Lung microvascular endothelial cell (primary cell): ENCODE measurements at regions not wholly inside any gene's neighbourhood (a gene's known extent, or its start where the extent isn't known, plus 50 kb on each side); places are given as distances from the start of the nearest gene placed in this dataset.

Source experiments
- DNase-seq, 2 donors: peaks; one replicate each; pipeline versions ENCODE4 v3.0.0 to v3.0.0-alpha.2; 2010; ENCODE audit warnings: low read depth in 2 of 2

DNA sequence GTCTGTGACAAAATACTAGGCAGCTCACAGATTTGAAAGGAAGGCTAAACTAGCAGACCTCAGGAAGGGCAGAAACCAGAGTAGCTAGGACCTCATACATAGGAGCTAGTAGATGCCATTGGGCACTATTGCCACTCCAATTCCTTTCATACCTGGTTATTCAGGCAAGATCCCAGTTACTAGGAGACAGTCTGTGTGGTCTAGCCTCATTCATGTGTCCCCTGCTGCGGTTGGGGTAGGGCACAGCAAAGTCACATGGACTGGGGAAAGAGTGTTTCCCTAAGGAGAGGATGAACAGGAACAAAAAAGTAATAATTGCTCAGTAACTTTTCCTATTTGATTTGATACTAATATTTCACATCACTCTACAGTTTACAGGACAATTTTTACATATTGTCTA is 204.6 kb upstream of the HEY2 start:
- no peak for DNase-seq

DNA sequence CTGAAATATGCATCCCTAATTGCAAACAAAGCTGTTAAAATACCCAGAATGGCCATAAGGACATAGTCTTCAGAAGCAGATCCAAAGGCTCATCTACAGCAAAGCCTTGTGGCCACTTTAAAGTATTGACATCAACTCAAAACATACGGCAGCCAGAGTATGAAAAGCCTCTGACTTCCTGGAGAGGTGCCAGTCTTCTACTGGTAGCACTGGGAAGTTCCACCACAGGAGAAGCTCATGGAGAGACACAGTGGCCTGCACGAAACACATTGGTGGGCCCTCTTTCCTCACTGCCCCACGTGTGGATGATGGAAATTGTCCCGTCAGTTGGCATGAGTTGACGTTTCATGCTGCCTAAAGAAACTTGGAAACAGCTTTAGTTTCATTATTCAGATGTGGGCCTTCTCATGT is 202.6 kb upstream of the HEY2 start:
- DNase-seq, result peak; percentile 16 to 26

DNA sequence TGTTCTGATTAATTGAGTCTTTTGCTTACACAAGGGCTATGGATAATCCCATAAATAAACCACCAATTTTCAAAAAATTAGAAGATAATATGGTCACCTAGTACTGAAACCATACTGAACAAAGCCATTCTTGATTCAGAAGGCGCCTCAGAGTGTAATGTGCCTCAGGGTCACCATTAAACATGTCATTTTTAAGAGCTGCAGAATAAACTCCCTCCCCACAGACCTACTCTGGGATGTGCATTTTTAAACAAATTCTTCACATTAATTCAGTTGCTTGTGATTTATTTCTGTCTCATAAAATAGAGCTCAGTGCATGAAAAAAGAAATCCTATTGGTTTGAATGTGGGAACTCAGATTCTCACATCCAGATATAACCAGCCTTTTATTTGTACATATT is 202.1 kb upstream of the HEY2 start:
- DNase-seq, result no peak

DNA sequence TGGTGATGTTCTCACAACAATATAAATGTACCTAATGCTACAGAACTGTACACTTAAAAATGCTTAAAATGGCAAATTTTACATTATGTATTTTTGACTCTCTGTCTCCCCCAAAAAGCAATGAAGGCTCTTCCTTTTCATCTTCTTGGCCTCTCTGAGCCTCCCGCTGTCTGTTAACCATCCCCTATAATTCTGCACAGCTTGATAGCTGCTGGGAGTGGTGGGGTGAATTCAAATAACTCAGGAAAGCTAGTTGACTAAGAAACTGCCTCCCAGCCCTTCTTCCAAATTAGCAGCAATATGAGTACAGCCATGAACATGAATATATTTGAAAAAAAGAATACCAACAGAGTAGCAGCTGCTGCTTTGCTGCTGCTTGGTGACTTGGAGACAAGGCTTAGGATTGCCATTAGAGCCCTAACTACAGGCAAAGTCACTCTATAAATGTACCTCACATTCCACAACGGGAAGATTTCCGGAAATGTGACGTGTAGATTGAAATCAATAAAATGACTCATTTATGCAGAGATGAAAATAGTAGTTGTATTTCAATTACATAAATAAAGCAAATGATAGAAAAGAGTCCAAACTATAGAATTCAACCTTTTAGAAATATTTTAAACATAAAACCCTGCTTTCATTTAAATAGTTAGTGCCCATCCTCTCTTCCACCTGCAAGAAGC is 200.1 kb upstream of the HEY2 start:
- peak; percentile 27 to 37 for DNase-seq

DNA sequence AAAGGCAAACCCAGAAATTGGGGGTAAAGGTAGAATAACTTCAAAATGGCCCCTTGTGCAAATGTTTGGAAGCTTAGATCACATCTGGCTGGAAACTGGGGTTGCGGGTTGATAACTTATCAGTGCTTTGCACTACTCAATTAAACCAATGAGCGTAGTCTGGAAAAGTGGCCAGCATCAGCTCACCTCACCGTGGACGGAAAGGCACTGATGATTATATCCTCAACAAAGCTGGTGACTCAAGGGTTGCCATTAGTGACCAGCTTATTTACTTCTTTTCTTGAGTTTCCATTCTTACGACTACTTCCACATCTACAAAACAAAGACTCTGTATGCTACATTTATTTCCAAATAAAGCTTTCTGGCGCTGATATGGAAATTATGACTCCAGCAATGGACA is 198.5 kb upstream of the HEY2 start:
- DNase-seq, result peak in 1 of 2 donors; percentile 36

DNA sequence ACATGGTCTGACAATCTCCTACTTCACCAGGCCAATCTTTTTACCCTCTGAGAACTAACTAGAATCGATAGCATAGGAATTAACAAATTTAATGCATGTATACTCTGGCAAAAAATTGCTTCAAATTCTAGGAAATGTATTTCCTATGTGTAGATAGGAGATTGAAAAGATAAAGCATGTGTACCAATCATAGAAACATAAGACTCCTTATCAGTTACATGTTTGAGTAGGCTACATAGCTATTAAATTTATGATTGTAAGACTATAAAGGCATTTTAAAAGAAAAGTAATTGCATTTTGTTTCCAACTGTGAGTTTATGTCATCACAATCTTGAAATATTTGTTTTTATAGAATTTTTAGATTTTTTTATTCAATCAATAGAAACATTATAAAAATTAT is 196.6 kb upstream of the HEY2 start:
- DNase-seq, result no peak

DNA sequence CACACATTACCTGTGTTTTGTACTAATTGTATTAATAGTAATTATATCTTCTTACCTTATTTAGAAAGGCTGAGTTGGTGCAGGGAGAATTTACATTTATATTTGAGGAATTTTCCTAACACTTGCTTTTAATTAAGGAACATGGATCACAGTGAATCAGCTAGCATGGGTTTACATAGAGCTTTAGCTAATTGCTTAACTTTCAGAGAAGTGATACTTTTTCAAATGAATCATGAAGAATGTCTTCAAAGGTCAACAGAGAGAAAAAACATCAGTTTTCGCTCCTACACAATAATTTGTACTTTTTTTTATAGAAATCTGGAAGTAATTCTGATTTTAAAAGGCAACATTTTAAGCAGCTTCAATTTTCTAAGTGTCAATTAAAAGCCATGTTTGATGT is 195.0 kb upstream of the HEY2 start:
- no peak for DNase-seq

DNA sequence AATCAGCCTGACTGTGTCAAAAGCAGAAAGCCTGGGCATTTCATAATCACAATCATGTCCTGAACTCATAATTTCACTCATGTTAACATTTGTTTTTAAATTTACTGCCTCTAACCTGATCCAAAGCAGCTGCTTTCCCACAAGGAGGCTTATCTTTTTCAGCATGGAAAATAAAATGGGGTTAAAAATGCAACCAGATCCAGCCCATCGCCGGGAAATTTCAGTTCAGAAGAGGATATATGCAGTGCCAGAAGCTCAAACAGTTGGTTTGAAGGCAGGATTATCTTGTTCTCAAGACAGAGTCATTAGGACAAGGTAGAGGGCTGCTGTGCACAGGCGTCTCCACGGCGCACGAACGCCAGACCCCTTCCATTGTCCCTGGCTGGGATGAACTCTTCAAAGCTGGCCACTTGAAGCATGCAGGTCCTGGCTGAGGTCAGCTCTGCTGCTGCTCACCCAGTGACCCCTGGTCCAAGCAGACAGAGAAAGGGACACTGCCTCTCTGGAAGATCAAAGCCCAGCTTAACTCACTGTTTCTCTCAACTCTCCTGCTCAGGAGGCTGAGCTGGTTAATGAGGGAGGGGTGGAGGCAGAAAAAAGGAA is 191.1 kb upstream of the HEY2 start:
- DNase-seq, result no peak

DNA sequence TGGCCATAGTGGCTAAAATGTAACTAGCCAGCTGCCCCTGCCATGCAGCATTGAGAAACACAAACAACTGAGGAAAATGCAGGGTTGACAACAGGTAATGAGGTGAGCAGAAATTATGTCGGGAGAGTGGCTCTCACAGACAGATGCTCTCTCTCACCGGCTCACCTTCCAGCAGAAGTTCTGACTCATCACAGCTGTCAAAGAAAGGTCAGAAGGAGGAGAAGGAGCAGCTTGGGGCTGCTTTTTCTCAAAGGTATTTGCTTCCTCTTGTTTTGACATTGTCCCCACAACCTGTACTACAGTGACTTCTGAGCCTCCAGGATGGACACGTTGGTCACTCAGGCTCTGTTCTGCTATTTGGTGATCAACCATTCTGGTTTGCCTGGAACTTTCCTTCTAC is 190.5 kb upstream of the HEY2 start:
- DNase-seq, result no peak

DNA sequence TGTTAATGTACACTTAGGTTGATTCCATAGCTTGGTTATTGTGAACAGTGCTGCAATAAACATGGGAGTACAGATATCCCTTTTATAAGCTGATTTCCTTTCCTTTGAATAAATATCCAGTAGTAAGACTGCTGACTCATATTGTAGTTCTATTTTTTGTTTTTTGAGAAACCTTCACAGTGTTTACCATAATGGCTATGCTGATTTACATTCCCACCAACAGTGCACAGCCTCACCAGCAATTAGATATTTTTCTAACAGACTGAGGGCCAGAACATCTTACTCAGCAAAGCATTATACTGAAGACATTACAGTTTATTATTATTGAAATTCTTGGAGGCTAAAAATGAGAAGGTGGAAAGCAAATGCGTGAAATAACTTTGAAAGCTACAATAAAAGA is 187.3 kb upstream of the HEY2 start:
- DNase-seq, result no peak

DNA sequence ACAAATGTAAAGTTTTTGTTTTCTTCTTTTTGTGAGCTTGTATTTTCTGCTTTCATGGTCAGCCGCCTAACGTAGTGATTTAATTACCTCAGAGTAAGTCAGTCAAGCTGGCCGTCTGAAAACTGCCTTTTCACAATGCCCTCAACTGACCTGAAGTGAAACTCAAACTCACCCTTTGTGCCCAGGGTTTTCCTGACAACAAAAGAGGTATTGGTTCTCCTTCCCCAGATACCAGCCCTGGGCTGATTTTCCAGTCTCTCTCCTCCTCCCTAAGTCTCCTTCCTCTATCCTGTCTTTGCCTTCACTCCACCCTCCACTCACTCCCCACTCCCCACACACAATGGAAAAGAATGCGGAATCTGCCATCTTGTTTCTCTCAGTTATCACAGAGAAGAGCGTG is 184.5 kb upstream of the HEY2 start:
- no peak for DNase-seq

DNA sequence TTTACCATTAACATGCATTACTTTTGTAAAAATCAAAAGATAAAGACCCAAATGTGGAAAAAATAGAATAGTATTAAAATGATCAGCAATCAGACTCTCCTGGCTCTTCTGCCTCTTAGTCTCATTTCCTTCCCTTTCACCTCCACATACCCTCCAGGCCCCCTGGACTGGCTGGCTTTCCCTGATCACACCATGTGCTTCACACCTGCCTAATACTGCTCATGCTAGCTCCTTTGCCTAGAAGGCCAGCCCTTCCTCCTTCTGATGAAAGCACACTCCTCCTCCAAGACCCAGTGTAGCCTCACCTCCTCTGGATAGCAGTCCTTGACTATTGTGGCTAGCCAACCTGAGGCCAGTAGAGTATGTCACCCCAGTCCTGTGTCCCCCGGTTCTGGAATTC is 182.0 kb upstream of the HEY2 start:
- no peak for DNase-seq

DNA sequence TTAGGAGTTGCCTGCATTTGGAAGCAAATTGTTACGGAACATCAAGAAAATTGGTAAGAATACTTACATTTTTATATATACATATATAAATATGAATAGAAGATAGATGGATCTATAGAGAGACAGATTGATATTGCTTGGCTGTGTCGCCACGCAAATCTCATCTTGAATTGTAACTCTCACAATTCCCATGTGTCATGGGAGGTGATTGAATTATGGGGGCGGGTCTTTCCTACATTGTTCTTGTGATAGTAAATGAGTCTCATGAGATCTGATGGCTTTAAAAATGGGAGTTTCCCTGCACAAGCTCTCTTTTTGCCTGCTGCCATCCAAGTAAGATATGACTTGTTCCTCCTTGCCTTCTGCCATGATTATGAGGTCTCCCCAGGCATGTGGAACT is 180.8 kb upstream of the HEY2 start:
- DNase-seq, result no peak

DNA sequence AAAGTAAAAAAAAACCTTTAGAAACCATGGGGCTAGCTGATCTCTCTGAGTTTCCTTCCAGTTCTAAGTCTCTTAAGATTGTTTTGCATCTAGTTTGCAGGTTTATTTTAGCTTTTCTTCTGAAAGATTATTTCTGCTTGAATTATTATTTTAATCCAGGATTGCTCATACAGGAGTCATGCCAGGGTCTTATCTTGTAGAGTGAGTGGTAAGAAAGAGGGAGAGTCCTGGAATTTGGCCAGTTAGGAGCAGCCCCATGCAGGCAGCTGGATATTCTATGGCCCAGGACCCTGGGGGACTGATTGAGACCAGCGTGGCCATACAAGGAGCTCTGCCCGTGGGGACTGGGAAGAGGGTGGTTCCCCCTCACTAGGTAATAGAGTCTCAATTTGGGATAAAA is 178.9 kb upstream of the HEY2 start:
- no peak for DNase-seq

DNA sequence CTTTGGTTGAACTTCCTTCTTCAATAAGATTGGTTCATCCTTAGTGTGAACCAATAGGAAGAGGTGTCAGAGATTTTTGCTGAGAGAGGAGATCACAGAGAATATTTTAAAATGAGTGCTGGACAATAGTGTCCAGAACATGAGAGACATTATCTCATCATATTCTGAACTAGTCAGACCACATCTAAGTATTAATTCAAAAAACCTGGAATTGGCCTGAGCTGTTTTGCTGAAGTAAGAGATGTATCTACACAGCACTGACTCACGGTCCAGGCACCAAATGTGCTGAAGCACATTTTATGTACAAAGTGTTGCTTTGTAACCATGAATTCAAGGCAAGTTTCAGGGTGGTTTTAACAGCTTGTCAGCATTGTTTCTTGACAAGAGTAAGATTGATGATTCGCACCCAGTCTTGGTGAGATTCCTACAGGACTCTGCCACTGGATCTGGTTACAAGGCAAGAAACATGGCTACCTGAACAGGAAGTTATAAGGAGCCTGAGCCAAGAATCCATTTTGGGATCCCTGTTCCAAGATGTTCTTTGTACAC is 178.2 kb upstream of the HEY2 start:
- DNase-seq, result no peak

DNA sequence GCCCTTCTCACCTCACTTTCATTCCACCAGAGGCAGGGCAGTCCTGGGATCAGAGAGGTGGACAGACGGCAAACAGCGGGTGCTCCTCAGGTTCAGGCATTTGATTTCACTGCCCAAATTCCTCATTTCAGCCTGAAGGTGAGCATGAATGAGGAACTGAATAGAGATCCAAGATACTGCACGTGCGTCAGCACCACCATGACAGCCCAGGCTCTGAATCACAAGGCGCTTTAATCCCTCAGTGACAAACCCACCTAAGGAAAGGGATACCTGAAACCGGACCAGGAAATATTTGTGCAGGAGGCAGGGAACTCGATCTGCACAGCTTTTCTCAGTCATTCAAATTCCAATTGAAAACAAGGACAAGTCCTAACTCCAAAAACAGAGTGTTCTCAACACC is 174.8 kb upstream of the HEY2 start:
- DNase-seq, result no peak

DNA sequence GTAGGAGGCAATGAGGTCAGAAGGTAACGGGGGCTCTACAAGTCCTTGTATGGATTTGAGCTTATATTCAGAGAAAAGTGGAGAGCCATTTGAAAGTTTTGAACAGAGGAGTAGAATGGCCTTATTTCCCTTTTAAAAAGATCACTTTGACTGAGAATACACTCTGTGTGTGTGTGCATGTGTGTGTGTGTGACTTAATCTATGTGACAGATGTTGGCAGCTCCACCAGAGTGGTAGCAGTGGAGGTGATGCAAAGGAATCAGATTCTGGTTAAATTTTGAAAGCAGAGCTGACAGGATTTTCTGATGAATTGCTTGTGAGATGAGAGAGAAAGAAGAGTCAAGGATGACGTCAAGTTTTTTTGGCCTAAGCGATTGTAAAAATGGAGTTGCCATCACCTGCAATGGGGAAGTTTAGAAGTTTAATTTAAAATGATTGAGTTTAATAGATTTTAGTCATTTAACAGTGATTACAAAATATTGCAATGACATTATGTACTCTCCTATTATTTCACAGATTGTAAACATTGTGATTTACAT is 172.2 kb upstream of the HEY2 start:
- DNase-seq, result no peak

DNA sequence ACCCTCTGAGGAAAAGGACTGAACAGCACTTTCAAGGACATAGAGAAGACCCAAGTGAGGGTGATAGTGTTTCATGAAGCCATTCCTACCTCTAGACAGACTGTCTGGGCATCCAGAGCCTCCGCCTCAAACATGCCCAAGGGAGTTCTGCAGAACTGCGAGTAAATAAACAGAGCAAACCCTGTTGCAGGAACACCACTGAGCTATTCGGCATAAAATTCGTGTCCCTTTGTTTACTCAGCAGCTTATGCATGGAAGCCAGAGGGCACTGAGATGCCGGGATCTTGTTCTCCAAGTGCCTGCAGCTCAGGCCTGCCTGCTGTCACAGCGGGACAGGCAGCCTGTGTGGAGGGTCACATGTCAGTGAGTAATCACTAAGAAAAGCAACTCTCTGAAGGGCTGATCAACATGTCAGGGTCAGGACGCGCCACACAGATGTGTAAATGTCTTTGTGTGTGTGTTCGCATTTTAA is 164.9 kb upstream of the HEY2 start:
- peak; percentile 26 to 62 for DNase-seq

DNA sequence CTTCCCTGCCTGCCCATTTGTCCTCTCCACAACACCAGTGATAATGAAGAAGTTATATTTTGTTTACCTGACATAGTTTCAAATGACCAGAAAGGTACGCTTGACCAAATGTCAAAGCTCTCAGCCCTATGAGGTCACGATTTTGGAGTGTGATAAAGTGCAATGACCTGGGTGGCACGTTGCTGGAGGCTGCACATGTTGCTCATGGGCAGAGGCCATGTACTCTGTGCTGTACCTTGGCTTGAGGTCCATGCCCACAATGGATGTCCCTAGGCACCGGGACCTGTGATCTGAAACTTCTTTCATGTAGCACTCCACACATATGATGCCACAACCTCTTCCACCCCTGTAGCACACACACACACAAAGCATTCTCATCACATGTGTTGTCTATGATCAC is 164.0 kb upstream of the HEY2 start:
- DNase-seq, result no peak

DNA sequence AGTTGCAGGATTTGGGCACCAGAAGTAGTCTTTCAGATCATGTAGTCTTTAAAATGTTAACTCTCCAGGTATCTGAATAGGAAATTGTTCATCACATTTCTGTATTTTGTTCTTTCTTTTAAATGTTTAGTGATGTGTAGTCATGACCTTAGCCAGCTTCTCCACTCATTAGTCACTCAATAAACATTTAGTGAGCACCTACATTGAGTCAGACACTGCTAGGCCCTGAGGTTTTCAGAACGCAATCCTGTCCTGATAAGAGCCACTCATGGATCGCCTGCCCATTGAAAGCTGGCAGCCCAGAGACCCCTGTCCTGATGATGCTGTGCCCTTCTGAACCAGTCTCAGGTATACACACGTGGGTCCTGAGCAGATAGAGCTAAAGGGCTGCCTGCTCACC is 163.4 kb upstream of the HEY2 start:
- peak; percentile 10 to 37 for DNase-seq

DNA sequence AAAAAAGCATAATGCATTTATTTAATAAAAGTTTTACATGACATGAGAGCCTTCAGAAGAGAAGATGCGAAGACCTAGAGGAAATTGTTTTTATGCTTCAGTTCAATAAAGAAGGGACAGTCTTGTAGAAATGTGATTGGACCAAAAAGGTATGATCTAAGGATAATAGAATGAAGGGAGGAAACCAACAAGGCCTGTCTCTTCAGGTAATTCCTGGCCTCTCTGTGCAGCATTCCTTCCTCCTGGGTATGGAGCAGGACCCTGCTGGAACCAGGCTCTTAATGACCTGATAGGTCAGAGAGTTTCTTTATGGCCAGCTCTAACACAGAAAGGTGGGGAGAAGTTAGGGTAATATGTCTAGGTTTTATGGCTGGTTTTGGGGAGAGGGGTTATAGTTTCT is 162.8 kb upstream of the HEY2 start:
- DNase-seq, result no peak

DNA sequence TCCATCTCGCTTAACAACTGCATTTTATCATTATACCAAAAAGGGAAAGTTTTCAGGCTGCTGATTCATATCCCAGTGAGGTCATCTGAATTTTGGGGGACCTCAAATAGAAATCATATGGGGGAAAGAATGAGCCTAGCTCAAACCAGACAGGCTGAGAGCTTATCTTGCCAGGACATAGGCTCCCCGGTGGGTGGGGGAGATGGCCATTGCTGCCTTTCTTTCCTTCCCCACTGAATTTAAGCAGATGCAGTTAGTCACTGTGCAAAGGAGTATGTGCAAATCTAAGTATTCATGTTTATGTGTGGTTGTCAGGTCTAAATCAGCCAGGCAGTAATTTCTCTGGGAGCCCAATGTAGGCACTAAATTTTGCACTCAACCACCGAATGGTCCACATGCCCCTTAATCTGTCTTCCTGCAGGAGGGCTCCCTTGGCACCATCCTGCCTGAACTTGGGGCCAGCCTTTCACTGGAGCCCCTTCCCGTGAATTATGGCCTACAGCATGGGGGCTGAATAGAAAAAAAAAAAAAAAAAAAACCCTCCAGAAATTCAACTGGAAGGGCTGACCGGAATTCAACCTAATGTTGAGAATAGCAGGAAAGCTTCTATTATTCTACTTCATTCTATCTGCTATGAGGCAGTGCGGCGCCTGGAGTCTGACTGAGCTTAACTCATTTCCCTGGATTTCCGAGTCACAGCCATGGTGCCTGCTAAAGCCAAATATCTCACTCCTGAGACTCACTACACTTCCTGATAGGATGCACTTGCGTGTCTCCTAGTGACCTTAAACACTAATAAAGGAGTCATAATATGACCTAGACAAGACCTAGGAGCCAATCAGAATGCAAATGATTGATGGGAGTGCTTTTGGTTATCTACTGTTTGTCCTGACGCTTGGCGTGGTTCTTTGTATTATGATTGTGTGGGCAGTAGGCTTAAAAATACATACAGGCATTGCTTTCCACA is 161.5 kb upstream of the HEY2 start:
- peak; percentile 76 to 87 for DNase-seq
